GM13977 (cell line): ENCODE measurements at regions not wholly inside any gene's neighbourhood (a gene's known extent, or its start where the extent isn't known, plus 50 kb on each side); places are given as distances from the start of the nearest gene placed in this dataset.

Source experiments
- DNase-seq: peaks from one replicate; pipeline ENCODE4 v3.0.0; 2012; ENCODE audit warnings: low spot score
- CTCF ChIP-seq: IDR thresholded peaks from 2 replicates; pipeline ENCODE4 v1.5.1; 2012; ENCODE audit warnings: mild to moderate bottlenecking, control low read depth; ENCODE audit not compliant: insufficient read depth; ENCODE audit errors: extremely low read depth, missing control alignments
- in situ Hi-C: fragments of 300-500 bp; cut with MboI; formaldehyde crosslinking; loops from one replicate; pipeline ENCODE4 v1.12.0; 2022; ENCODE audit warnings: low sequenced_read_pairs, low pct_unique_long_range_greater_than_20kb, mixed read lengths, inconsistent platforms; ENCODE audit not compliant: unreplicated experiment

- no peak for TF ChIP-seq CTCF
- no peak for DNase-seq
- in situ Hi-C loops, result no loop called here
Observed at GRCh38 chr6:23929201-23929600, 196.8 kb upstream of the NRSN1 start.

- in situ Hi-C loops, result no loop called here
- TF ChIP-seq CTCF, result no peak
- no peak for DNase-seq
Observed at GRCh38 chr6:23940466-23940865, 185.5 kb upstream of the NRSN1 start.

- TF ChIP-seq CTCF, result no peak
- in situ Hi-C loops, result no loop called here
- DNase-seq, result no peak
Observed at GRCh38 chr6:23951691-23952090, 174.3 kb upstream of the NRSN1 start.

- TF ChIP-seq CTCF, result no peak
- in situ Hi-C loops, result no loop called here
- DNase-seq, result no peak
Observed at GRCh38 chr6:23952245-23952644, 173.8 kb upstream of the NRSN1 start.

- no peak for TF ChIP-seq CTCF
- no peak for DNase-seq
- in situ Hi-C loops, result no loop called here
Observed at GRCh38 chr6:23953976-23954375, 172.0 kb upstream of the NRSN1 start.

GRCh38 chr6:23957017-23957416, 169.0 kb upstream of the NRSN1 start:
- in situ Hi-C loops, result no loop called here
- TF ChIP-seq CTCF, result no peak
- no peak for DNase-seq

GRCh38 chr6:23964865-23965264, 161.2 kb upstream of the NRSN1 start:
- in situ Hi-C loops, result no loop called here
- DNase-seq, result no peak
- no peak for TF ChIP-seq CTCF
